RWPE1 (cell line): ENCODE measurements at regions not wholly inside any gene's neighbourhood (a gene's known extent, or its start where the extent isn't known, plus 50 kb on each side); places are given as distances from the start of the nearest gene placed in this dataset.
"Not testable (repeated sequence)": the region's sequence is repeated elsewhere in the genome, so short reads cannot be mapped to it uniquely, and the experiment has no call there.

Experiments
- CTCF ChIA-PET: fragments of 350-600 bp; sonication (Branson Sonifier 250); formaldehyde crosslinking; extraction: SDS; loops from one replicate; lab custom pipeline; 2021; lab: Yijun Ruan, JAX
- POLR2A ChIA-PET: fragments of 400-600 bp; formaldehyde crosslinking; extraction: SDS; loops from one replicate; lab custom pipeline; 2020; ENCODE audit warnings: antibody characterized with exemption; ENCODE audit not compliant: low non-redundant PET; lab: Yijun Ruan, JAX
- DNase-seq: peaks from one replicate; pipeline ENCODE4 v3.0.0; 2012; ENCODE audit warnings: low spot score
- H3K27ac ChIP-seq: fragments of 450-650 bp; 2 replicates; pipeline ENCODE4 v1.5.1; 2017
- TF ChIP-seq, protein P1 (sequence below): fragments of 450-650 bp; conservative IDR thresholded peaks from 2 replicates; pipeline ENCODE4 v1.5.1; 2017; ENCODE audit warnings: low read depth, mild to moderate bottlenecking

DNA sequence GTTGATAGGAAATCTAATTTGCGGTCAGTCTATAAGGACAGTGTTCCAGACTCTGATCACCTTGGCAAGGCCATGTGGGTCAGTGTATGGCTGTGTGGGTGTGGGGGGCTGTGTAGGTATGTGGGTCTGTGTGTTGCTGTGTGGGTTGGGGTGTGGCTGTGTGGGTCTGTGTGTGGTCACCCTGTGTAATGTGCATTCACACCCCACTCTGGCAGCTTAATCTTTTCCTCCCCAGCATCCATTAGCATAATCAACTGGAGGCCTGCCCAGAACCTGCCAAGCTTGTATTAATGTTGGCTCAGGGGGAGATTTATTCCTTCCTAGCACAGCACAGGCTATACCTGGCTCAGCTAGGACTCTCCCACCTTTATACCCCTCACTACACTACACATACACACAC is 203.2 kb downstream of the TUBA3C start:
- ChIA-PET CTCF (no interaction called here), POLR2A (no interaction called here)
- no peak overlapping the region for H3K27ac ChIP-seq
- TF ChIP-seq, protein P1, sequence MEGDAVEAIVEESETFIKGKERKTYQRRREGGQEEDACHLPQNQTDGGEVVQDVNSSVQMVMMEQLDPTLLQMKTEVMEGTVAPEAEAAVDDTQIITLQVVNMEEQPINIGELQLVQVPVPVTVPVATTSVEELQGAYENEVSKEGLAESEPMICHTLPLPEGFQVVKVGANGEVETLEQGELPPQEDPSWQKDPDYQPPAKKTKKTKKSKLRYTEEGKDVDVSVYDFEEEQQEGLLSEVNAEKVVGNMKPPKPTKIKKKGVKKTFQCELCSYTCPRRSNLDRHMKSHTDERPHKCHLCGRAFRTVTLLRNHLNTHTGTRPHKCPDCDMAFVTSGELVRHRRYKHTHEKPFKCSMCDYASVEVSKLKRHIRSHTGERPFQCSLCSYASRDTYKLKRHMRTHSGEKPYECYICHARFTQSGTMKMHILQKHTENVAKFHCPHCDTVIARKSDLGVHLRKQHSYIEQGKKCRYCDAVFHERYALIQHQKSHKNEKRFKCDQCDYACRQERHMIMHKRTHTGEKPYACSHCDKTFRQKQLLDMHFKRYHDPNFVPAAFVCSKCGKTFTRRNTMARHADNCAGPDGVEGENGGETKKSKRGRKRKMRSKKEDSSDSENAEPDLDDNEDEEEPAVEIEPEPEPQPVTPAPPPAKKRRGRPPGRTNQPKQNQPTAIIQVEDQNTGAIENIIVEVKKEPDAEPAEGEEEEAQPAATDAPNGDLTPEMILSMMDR: no peak
- DNase-seq: no peak

DNA sequence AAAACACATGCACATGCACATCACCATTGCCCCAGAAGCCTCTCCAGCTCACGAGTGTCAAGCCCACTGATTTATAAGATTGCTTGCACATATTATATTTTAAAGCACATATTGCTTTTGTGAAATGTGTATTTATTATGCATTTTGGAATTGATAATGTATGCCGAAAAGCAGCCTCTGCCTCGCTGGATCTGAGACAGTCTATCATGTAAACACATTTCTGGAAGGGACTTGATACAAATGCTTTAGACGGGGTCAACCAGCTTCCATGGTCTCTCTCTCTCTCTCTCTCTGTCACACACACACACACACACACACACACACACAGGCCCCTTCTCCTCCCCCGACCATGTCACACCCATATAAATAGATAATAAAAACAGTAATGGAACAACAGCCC is 203.8 kb downstream of the TUBA3C start:
- TF ChIP-seq, protein P1: no peak
- no peak overlapping the region for H3K27ac ChIP-seq
- ChIA-PET POLR2A (no interaction called here), CTCF (no interaction called here)
- DNase-seq: no peak

DNA sequence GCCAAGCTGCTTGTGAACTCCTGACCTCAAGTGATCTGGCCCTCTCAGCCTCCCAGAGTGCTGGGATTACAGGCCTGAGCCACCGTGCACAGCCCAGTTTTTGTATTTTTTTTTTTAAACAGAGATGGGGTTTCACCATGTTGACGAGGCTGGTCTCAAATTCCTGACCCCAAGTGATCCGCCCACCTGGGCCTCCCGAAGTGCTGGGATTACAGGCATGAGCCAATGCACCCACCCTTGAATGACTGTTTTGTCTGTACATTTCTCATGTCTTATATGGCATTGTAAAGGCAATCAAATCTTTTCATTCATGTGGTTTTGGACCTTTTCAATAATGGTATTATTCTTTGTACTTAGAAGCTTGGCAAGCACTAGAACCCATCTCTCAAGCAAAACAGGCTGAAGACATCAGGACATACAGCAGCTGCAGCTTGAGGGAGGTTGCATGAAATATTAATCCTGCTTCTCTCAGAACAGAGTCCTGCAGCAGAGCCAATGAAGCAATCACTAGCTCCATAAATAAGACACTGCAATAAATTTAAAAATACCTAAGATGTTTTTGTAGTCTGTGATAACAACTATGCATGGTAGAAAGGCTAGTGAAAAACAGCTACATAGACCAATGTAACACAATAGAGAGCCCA is 209.9 kb downstream of the TUBA3C start:
- POLR2A ChIA-PET: no interaction called here
- H3K27ac ChIP-seq: no peak overlapping the region
- no peak for DNase-seq
- CTCF ChIA-PET: interaction anchor here (0.6 kb wide), 1 partner anchor 148 kb away, joined by 3 read pairs; no protein-coding TSS in a partner anchor
- TF ChIP-seq, protein P1: no peak

DNA sequence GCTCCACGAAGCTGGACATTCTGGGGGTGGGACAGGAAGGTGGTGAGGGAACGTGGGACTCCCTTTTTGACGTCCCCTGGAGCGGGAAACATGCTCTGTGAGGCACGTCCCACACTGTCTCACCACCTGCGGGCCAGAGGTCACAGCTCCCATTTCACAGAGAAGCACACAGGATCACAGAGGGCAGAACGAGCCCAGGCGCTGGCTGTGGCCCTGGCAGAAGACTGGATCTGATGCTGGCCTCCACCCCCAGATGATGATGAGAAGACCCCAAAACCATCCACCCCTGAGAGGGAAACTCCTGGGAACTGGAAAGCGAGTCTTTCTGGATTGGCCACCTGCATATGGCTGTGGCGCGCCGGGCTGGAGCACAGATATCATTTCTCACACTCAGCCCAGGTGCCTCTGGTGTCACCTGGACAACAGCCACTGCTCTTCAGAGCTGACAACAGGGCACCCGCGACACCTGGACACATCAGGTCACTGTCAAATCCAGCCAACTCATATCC is 216.2 kb downstream of the TUBA3C start:
- ChIA-PET CTCF (no interaction called here), POLR2A (no interaction called here)
- no peak for DNase-seq

DNA sequence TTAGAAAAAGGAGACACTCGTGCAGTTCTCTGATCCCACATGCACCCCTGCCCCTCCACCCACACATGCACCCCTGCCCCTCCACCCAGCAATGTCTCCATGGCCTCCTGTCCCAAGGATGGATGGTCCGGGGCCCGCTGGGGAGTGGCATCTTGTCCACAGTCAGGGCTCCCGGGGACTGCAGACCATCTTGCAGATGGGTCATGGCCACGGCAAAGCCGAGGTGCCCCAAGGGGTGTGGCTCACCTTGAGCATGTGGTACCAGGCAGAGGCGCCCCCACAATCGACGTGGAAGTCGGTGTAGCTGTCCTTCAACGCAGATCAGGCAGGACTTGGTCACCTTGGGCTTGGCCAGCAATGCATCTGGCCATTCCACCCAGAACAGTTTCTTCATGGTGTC is 216.7 kb downstream of the TUBA3C start:
- DNase-seq: no peak
- CTCF ChIA-PET: no interaction called here
- POLR2A ChIA-PET: no interaction called here
- H3K27ac ChIP-seq: no peak overlapping the region
- TF ChIP-seq, protein P1: no peak

More for the DNA sequence above, 216.2 kb downstream of the TUBA3C start:
- TF ChIP-seq, protein P1: no peak
- no peak overlapping the region for H3K27ac ChIP-seq

DNA sequence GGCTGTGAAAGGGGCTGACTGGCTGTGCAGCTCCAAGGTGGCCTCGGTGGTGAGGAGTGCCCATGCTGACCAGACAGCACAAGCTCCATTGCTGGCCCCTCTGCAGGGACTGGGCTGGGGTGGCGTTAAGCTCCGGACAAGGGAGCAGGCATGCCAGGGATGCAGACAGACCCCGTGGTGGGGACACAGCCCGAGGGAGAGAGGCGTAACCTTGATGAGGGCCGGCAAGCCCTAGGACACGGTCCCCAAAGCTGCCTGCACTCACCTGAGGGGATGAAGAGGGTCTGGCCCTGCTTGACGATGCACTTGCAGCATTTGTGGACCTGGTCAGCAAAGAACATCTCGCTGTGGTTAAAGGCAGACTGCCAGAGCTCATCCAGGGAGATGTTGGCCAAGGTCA is 217.9 kb downstream of the TUBA3C start:
- DNase-seq, H3K27ac ChIP-seq, POLR2A ChIA-PET: not testable (repeated sequence)
- CTCF ChIA-PET: interaction anchor here (0.6 kb wide), 1 partner anchor 624 kb away, joined by 3 read pairs; no protein-coding TSS in a partner anchor

DNA sequence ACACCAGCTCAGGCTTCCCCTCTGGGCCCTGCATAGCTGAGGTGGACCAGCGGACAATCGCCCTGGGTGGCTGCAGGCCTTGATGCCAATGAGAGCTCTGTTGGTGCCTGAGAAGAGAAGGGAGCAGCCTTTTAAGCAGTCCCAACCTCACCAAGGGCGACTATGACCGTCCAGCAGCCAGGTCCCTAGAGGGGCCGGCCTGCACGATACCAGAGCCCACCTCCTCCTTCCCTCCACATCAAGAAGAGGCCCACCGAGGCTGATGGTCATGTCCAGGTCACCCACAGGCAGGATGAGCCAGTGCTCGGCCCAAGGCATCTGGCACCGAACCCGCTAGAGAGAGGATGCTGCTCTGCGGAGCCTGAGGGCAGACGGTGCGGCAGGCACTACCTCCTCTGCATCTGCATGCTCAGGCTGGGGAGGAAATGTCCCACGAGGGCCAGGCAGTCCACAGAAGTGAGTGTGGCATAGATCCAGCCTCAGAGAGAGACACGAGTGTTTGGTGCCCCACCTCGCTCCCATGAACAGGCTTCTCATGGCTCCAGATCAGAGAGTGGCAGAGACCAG is 219.4 kb downstream of the TUBA3C start:
- CTCF ChIA-PET: no interaction called here
- POLR2A ChIA-PET: no interaction called here
- TF ChIP-seq, protein P1: no peak
- DNase-seq: no peak
- no peak overlapping the region for H3K27ac ChIP-seq
